ENCODE measurements at regions not wholly inside any gene's neighbourhood (a gene's known extent, or its start where the extent isn't known, plus 50 kb on each side); places are given as distances from the start of the nearest gene placed in this dataset.

DNA sequence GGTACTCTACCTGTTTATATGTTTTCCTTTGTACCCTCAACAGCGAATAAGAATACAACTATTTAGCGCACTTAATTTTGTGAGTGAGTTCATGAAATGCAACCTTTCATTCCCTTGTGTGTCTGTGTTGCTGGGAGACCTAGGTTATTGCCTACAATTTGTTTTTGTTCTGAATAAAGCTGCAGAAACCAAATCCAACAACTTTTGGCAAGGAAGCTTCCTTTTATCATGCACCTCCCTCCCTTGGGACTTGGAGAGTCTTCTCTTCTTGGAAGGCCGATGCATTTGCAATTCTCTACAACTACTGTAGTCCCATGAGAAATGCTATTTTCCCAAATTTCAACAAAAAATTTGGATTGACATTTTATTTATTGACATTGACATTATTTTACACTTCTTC lies 1002.4 kb upstream of the CADM2 start:
- TF ChIP-seq, protein P1, sequence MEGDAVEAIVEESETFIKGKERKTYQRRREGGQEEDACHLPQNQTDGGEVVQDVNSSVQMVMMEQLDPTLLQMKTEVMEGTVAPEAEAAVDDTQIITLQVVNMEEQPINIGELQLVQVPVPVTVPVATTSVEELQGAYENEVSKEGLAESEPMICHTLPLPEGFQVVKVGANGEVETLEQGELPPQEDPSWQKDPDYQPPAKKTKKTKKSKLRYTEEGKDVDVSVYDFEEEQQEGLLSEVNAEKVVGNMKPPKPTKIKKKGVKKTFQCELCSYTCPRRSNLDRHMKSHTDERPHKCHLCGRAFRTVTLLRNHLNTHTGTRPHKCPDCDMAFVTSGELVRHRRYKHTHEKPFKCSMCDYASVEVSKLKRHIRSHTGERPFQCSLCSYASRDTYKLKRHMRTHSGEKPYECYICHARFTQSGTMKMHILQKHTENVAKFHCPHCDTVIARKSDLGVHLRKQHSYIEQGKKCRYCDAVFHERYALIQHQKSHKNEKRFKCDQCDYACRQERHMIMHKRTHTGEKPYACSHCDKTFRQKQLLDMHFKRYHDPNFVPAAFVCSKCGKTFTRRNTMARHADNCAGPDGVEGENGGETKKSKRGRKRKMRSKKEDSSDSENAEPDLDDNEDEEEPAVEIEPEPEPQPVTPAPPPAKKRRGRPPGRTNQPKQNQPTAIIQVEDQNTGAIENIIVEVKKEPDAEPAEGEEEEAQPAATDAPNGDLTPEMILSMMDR (IDR thresholded peaks at IDR 0.05), result no peak
- TF ChIP-seq POLR2A (IDR thresholded peaks at IDR 0.05) (no peak), EP300 (IDR thresholded peaks at IDR 0.05; ENCODE audit: low read depth) (no peak)

All from transverse colon (tissue), 3 donors.